ENCODE measurements at regions not wholly inside any gene's neighbourhood (a gene's known extent, or its start where the extent isn't known, plus 50 kb on each side); places are given as distances from the start of the nearest gene placed in this dataset.
A peak's percentile ranks its signal among the peaks of the same experiment; 100 is the strongest.
"Not testable (repeated sequence)": the region's sequence is repeated elsewhere in the genome, so short reads cannot be mapped to it uniquely, and the experiment has no call there.

DNA sequence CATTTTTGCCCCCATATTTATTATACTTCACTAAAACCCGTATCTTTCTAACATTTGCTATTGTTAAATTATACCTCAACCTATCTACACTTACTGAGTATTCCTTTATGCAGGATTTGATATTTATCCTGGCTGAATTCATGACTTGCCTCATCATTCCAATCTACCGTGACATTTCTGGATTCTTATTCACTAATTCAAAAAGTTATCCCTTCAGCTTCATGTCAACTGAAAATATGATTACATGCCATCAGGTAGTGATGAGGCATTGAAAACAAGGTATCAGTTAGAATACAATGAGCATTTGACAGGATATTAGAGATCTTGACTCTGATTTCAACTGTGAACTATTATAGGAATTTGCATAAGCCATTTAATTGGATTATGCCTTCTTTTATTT lies 2171.9 kb upstream of the WWC1 start:
- no peak overlapping the region for H3K4me3 ChIP-seq (ENCODE audit: low read depth, low read length)
- TF ChIP-seq, protein P1, sequence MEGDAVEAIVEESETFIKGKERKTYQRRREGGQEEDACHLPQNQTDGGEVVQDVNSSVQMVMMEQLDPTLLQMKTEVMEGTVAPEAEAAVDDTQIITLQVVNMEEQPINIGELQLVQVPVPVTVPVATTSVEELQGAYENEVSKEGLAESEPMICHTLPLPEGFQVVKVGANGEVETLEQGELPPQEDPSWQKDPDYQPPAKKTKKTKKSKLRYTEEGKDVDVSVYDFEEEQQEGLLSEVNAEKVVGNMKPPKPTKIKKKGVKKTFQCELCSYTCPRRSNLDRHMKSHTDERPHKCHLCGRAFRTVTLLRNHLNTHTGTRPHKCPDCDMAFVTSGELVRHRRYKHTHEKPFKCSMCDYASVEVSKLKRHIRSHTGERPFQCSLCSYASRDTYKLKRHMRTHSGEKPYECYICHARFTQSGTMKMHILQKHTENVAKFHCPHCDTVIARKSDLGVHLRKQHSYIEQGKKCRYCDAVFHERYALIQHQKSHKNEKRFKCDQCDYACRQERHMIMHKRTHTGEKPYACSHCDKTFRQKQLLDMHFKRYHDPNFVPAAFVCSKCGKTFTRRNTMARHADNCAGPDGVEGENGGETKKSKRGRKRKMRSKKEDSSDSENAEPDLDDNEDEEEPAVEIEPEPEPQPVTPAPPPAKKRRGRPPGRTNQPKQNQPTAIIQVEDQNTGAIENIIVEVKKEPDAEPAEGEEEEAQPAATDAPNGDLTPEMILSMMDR (IDR thresholded peaks at IDR 0.05; ENCODE audit: control insufficient read depth, extremely low read depth, insufficient read depth) = no peak
- no peak for DNase-seq (ENCODE audit: low read depth)

DNA sequence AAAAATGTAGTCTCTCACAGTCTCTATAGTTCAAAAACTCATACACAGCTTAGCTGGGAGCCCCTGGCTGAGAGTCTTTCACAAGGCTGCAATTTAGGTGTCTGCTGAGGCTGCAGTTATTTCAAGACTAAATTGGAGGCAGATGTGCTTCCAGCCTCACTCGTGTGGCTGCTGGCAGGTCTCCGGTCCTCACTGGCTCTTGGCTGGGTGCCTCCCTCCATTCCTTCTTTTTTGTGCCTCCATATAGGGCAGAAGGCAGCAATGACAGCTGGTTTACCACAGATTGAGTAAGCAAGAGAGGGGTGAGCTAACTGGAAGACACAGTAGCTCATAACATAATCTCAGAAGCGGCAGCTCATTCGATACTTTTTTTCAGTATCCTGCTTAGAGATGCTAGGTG lies 2167.7 kb upstream of the WWC1 start:
- DNase-seq (ENCODE audit: low read depth) = no peak
- H3K4me3 ChIP-seq (ENCODE audit: low read depth, low read length) = no peak overlapping the region
- TF ChIP-seq, protein P1 (IDR thresholded peaks at IDR 0.05; ENCODE audit: control insufficient read depth, extremely low read depth, insufficient read depth) = no peak

DNA sequence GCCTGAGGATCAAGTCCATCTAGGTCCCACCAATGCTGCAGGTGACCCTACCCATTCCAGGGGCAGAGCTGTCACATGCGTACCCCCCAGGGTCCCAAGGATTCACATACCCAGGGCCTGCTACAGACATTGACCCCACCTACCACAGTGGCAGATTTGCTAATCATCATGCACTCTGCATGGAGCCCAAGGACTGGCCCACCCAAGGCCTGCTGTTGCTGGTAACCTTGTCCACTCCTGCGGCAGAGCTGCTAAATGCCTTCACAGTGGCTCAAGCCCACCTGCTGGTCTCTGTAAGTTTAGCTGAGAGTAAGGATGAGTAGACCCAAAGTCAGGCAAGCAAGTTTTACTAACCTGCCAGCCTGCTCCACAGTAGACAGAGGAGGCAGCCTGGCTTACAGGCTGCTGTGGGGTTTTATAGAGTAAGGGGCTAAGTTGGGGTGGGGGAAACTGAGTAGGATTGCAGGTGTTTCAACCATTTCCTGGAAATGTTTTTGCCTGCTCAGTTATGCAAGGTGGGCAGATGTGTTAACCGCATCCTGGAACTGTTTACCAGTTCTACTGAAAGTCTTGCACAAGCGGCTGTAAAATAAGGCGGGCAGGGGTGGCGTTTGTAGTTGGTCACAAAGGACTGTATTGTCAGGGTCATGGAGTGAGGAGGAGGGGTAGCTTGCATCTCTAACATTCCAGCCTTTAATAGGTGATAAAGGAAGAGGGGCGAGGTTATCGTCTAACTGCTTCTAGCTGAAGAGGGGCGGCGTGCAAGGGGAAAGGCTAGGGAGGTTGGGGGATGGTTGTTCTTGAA lies 2163.5 kb upstream of the WWC1 start:
- no peak for DNase-seq (ENCODE audit: low read depth)
- TF ChIP-seq, protein P1 (IDR thresholded peaks at IDR 0.05; ENCODE audit: control insufficient read depth, extremely low read depth, insufficient read depth) = no peak
- H3K4me3 ChIP-seq (ENCODE audit: low read depth, low read length) = no peak overlapping the region

DNA sequence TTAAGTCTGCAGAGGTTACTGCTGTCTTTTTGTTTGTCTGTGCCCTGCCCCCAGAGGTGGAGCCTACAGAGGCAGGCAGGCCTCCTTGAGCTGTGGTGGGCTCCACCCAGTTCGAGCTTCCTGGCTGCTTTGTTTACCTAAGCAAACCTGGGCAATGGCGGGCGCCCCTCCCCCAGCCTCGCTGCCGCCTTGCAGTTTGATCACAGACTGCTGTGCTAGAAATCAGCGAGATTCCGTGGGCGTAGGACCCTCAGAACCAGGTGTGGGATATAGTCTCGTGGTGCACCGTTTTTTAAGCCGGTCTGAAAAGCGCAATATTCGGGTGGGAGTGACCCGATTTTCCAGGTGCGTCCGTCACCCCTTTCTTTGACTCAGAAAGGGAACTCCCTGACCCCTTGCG lies 2146.3 kb upstream of the WWC1 start:
- not testable (repeated sequence) for DNase-seq (ENCODE audit: low read depth)

DNA sequence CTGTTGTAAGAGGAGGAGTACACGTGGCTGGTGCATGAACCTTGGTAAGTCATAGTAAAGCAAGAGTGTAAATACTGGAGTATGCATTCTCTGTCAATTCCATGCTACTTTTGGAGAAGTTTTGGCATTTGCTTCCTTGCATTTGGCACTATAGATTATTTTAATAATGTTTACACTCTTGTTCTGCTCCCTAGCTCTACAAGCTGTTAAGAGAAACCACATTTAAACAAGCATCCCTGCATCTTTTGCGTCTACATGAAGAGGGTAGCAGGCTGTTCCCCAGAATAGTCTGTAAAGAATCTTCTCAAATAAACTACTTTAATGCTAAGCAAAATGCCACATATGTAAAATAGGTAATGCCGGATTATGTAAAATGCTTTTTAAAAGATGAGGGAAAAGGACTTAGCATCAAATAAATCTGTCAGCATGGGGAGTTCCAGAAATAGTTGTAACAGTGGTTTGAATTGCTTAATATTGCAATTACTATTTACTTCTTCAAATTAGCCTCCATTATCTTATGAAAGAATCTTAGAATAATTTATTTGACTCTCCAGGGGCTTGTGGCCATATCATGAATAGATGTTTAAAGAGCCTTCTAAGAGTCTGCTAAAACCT lies 2127.3 kb upstream of the WWC1 start:
- DNase-seq (ENCODE audit: low read depth) = no peak
- TF ChIP-seq, protein P1 (IDR thresholded peaks at IDR 0.05; ENCODE audit: control insufficient read depth, extremely low read depth, insufficient read depth) = no peak
- H3K4me3 ChIP-seq (ENCODE audit: low read depth, low read length) = no peak overlapping the region

More for the DNA sequence above, 2146.3 kb upstream of the WWC1 start:
- H3K4me3 ChIP-seq (ENCODE audit: low read depth, low read length) = not testable (repeated sequence)

DNA sequence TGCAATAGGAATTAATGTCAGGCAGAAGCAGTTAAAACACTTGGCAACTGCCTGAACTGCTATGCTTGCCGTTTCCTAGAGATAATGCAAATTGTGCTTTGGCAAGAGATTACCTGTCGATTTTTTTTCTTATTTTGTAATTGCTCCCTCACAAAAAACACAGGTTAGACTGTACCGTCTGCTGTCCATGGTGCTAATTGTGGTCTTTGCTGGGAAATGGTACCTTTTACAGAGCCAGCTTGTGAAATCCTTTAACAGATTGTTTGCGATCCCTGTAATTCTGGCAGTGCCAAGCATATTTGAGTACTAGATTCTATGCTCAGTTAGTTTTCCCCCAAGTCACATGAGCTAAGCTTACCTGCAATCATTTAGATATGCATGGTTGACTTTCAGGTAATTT lies 2125.8 kb upstream of the WWC1 start:
- TF ChIP-seq, protein P1 (IDR thresholded peaks at IDR 0.05; ENCODE audit: control insufficient read depth, extremely low read depth, insufficient read depth) = no peak
- no peak overlapping the region for H3K4me3 ChIP-seq (ENCODE audit: low read depth, low read length)
- peak; percentile 58 for DNase-seq (ENCODE audit: low read depth)

DNA sequence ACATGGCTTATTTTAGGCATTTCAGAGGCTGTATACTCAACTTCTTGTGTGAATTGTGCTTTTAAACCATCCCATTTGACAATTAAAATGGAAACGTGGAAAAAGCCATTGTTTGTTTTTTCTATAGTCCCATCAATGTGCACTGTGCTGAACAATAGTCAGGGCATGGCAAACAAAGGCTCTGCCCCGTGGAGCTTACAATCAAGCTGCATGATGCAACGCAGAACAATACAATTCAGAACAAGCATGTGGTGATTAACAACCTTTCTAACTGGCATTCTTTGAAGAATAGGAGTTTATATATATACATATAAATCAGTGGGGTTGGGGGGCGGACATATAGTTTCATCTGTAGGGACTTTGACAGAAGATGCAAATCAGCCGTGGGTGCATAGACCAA lies 2125.4 kb upstream of the WWC1 start:
- DNase-seq (ENCODE audit: low read depth) = no peak
- H3K4me3 ChIP-seq (ENCODE audit: low read depth, low read length) = no peak overlapping the region
- TF ChIP-seq, protein P1 (IDR thresholded peaks at IDR 0.05; ENCODE audit: control insufficient read depth, extremely low read depth, insufficient read depth) = no peak

Data from LNCaP clone FGC (cell line).